ENCODE measurements at regions not wholly inside any gene's neighbourhood (a gene's known extent, or its start where the extent isn't known, plus 50 kb on each side); places are given as distances from the start of the nearest gene placed in this dataset.

GRCh38 chr1:235018161-235018560 lies 110.5 kb downstream of the TOMM20 start:
- TF ChIP-seq CTCF (IDR thresholded peaks at IDR 0.05; ENCODE audit: low read length) (no peak), EZH2 (IDR thresholded peaks at IDR 0.05; ENCODE audit: borderline replicate concordance, low read length) (no peak)
